ENCODE measurements at regions not wholly inside any gene's neighbourhood (a gene's known extent, or its start where the extent isn't known, plus 50 kb on each side); places are given as distances from the start of the nearest gene placed in this dataset.
"Not testable (repeated sequence)": the region's sequence is repeated elsewhere in the genome, so short reads cannot be mapped to it uniquely, and the experiment has no call there.

DNA sequence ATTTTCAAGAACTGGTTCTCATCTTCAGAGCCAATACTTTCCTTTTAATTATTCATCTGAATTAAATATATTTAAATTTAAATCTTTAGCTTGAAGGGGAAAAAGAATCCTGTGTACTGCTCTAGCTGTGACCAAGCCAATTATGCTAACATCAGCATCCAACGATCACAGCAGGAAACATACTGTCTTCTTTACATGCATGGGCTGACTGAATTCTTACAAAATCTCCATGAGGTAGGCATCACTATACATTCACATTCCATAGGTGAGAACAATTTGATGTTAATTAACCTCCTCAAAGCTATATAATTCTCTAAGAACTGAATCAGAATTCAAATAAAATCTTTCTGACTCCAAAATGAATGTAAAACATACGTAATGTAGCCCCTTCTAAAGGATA, 118.8 kb upstream of the MAP2 start:
- no peak overlapping the region for H3K4me3 ChIP-seq (ENCODE audit: low read depth, low read length)
- TF ChIP-seq, protein P1, sequence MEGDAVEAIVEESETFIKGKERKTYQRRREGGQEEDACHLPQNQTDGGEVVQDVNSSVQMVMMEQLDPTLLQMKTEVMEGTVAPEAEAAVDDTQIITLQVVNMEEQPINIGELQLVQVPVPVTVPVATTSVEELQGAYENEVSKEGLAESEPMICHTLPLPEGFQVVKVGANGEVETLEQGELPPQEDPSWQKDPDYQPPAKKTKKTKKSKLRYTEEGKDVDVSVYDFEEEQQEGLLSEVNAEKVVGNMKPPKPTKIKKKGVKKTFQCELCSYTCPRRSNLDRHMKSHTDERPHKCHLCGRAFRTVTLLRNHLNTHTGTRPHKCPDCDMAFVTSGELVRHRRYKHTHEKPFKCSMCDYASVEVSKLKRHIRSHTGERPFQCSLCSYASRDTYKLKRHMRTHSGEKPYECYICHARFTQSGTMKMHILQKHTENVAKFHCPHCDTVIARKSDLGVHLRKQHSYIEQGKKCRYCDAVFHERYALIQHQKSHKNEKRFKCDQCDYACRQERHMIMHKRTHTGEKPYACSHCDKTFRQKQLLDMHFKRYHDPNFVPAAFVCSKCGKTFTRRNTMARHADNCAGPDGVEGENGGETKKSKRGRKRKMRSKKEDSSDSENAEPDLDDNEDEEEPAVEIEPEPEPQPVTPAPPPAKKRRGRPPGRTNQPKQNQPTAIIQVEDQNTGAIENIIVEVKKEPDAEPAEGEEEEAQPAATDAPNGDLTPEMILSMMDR (IDR thresholded peaks at IDR 0.05; ENCODE audit: low read depth, low read length) = no peak

GRCh38 chr2:209305746-209306196, 118.1 kb upstream of the MAP2 start:
- TF ChIP-seq, protein P1 (IDR thresholded peaks at IDR 0.05; ENCODE audit: low read depth, low read length) = no peak
- no peak overlapping the region for H3K4me3 ChIP-seq (ENCODE audit: low read depth, low read length)

DNA sequence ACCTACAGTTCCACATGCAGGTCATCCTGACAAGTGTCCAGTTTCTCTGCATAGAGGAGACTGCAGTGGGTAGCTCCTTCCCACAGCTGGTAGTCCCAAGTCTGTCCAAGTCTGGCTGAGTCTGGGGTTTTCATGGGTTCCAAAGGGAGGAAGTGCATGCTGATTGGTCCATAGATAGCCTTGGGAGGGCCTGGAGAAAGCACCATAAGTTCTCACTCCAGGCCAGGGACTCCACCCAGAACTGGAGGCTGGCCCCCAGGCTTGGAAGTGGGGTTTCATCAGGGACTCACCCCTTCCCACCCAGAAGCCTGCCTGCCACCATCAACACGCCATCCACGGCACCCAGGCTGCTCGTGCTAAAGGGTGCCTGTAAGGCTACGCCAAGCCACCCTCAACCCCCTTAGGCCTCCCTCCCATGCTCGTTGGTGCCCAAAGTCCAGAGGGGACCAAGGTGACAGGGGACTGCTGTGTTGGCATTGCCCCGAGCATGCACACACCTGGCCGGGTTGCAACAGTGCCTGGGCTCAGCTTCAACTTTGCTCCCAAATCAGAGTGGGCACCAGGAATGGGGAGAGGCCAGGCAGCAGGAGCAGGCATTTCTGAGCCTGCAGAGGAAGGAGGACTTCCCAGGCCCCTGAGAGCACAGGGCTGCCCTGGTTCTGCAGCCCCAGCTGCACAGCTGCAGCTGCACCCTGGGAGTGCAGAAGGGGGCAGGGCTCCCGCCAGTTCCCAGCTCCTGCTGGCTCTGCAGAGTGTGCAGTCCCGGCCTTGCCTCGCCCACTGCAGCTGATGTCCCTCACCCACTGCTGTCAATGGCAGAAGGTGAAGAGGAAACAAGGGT, 116.5 kb upstream of the MAP2 start:
- TF ChIP-seq, protein P1 (IDR thresholded peaks at IDR 0.05; ENCODE audit: low read depth, low read length) = no peak
- no peak overlapping the region for H3K4me3 ChIP-seq (ENCODE audit: low read depth, low read length)

- no peak overlapping the region for H3K4me3 ChIP-seq (ENCODE audit: low read depth, low read length)
Observed at GRCh38 chr2:209308415-209308814, 115.4 kb upstream of the MAP2 start.

DNA sequence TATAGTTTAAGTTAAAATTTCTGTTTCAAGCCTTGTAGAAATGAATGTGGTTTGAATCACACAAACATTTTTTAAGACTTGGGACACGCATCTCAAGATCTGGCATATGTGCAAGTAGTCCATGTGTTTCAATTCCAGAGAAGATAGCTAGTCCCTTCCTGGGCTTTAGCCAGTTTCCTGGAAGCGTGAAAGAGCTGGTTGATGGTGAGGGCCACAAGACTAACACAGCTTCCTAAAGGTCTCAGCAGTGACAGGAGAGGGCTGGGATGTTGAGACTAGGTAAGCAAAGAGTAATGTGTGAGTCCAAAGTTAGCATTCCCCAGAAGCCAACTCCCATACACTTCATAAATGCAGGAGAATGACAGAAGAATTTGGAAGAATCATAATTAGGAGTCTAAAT, 111.9 kb upstream of the MAP2 start:
- TF ChIP-seq, protein P1 (IDR thresholded peaks at IDR 0.05; ENCODE audit: low read depth, low read length) = no peak
- H3K4me3 ChIP-seq (ENCODE audit: low read depth, low read length) = no peak overlapping the region

More at GRCh38 chr2:209308415-209308814, 115.4 kb upstream of the MAP2 start:
- TF ChIP-seq, protein P1 (IDR thresholded peaks at IDR 0.05; ENCODE audit: low read depth, low read length) = no peak

DNA sequence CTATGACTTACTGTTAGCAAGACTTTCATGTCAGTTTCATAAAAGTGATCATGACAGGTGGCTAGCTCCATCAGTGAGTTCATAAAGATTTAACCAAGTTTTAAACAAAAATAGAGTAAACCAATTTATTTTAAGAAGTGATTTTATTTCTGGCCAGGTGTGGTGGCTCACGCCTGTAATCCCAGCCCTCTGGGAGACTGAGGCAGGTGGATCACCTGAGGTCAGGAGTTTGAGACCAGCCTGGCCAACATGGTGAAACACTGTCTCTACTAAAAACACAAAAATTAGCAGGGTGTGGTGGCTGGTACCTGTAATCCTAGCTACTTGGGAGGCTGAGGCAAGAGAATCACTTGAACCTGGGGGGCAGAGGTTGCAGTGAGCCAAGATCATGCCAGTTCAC, 111.4 kb upstream of the MAP2 start:
- H3K4me3 ChIP-seq (ENCODE audit: low read depth, low read length) = not testable (repeated sequence)

GRCh38 chr2:209314653-209315052, 109.2 kb upstream of the MAP2 start:
- H3K4me3 ChIP-seq (ENCODE audit: low read depth, low read length) = no peak overlapping the region
- TF ChIP-seq, protein P1 (IDR thresholded peaks at IDR 0.05; ENCODE audit: low read depth, low read length) = no peak

Measured in WI38 (cell line).